H9 (cell line): ENCODE measurements at regions not wholly inside any gene's neighbourhood (a gene's known extent, or its start where the extent isn't known, plus 50 kb on each side); places are given as distances from the start of the nearest gene placed in this dataset.

Experiments
- DNase-seq: peaks from one replicate; pipeline ENCODE4 v3.0.0-alpha.2; 2017
- H2AFZ ChIP-seq: one replicate; pipeline ENCODE4 v1.6.1; 2013; ENCODE audit warnings: mild to moderate bottlenecking, low read length, control low read depth, moderate library complexity
- H2AK5ac ChIP-seq: 2 replicates; pipeline ENCODE4 v1.6.1; 2013; ENCODE audit warnings: low read length, control low read depth, mixed read lengths; ENCODE audit not compliant: insufficient read length
- H2BK120ac ChIP-seq: one replicate; pipeline ENCODE4 v1.6.1; 2013; ENCODE audit warnings: low read depth, mild to moderate bottlenecking, low read length, control low read depth, inconsistent platforms; ENCODE audit not compliant: poor library complexity, severe bottlenecking
- H2BK12ac ChIP-seq: 2 replicates; pipeline ENCODE4 v1.6.1; 2013; ENCODE audit warnings: low read length, control low read depth, mixed read lengths, low read depth; ENCODE audit not compliant: insufficient read length
- H2BK15ac ChIP-seq: 2 replicates; pipeline ENCODE4 v1.6.1; 2013; ENCODE audit warnings: low read depth, low read length, control low read depth
- H2BK20ac ChIP-seq: one replicate; pipeline ENCODE4 v1.6.1; 2013; ENCODE audit warnings: low read depth, mild to moderate bottlenecking, low read length, control low read depth, inconsistent platforms; ENCODE audit not compliant: poor library complexity, severe bottlenecking
- H2BK5ac ChIP-seq: 2 replicates; pipeline ENCODE4 v1.6.1; 2013; ENCODE audit warnings: low read length, control low read depth, mixed read lengths; ENCODE audit not compliant: insufficient read length
- H3K14ac ChIP-seq: 2 replicates; pipeline ENCODE4 v1.6.1; 2013; ENCODE audit warnings: low read length, control low read depth; ENCODE audit not compliant: insufficient read depth
- H3K18ac ChIP-seq: 2 replicates; pipeline ENCODE4 v1.6.1; 2013; ENCODE audit warnings: low read depth, mild to moderate bottlenecking, mixed read lengths, low read length, control low read depth; ENCODE audit not compliant: insufficient read length
- H3K23ac ChIP-seq: 2 replicates; pipeline ENCODE4 v1.6.1; 2013; ENCODE audit warnings: low read length, control low read depth, mixed read lengths, low read depth; ENCODE audit not compliant: insufficient read length
- H3K23me2 ChIP-seq: 2 replicates; pipeline ENCODE4 v1.6.1; 2013; ENCODE audit warnings: low read depth, mild to moderate bottlenecking, mixed read lengths, low read length, control low read depth; ENCODE audit not compliant: insufficient read length, poor library complexity, severe bottlenecking
- H3K27ac ChIP-seq: 2 replicates; pipeline ENCODE4 v1.5.1; 2013; ENCODE audit warnings: low read length, control low read depth, mixed read lengths, low read depth; ENCODE audit not compliant: insufficient read length
- H3K27me3 ChIP-seq: 2 replicates; pipeline ENCODE4 v1.6.1; 2013; ENCODE audit warnings: low read length, control low read depth, inconsistent platforms; ENCODE audit not compliant: insufficient read depth
- H3K4ac ChIP-seq: 2 replicates; pipeline ENCODE4 v1.6.1; 2013; ENCODE audit warnings: low read depth, mild to moderate bottlenecking, control low read depth, inconsistent platforms, low read length, moderate library complexity
- H3K4me1 ChIP-seq: 2 replicates; pipeline ENCODE4 v1.6.1; 2013; ENCODE audit warnings: low read length, control low read depth, inconsistent platforms; ENCODE audit not compliant: insufficient read depth
- H3K4me2 ChIP-seq: 2 replicates; pipeline ENCODE4 v1.6.1; 2013; ENCODE audit warnings: low read length, control low read depth, mixed read lengths; ENCODE audit not compliant: insufficient read length, insufficient read depth
- H3K56ac ChIP-seq: 2 replicates; pipeline ENCODE4 v1.6.1; 2013; ENCODE audit warnings: low read depth, mild to moderate bottlenecking, mixed read lengths, low read length, control low read depth; ENCODE audit not compliant: insufficient read length
- H3K79me1 ChIP-seq: 2 replicates; pipeline ENCODE4 v1.6.1; 2013; ENCODE audit warnings: low read depth, mild to moderate bottlenecking, moderate library complexity, low read length, control low read depth, inconsistent platforms; ENCODE audit not compliant: insufficient read depth, poor library complexity, severe bottlenecking
- H3K79me2 ChIP-seq: 2 replicates; pipeline ENCODE4 v1.6.1; 2013; ENCODE audit warnings: low read length, control low read depth, inconsistent platforms; ENCODE audit not compliant: insufficient read depth
- H3K9ac ChIP-seq: 2 replicates; pipeline ENCODE4 v1.6.1; 2013; ENCODE audit warnings: low read length, control low read depth, mixed read lengths; ENCODE audit not compliant: insufficient read length; ENCODE audit errors: extremely low read depth
- H3K9me3 ChIP-seq: one replicate; pipeline ENCODE4 v1.6.1; 2013; ENCODE audit warnings: low read depth, low read length, inconsistent platforms; ENCODE audit not compliant: control insufficient read depth
- H3T11ph ChIP-seq: one replicate; pipeline ENCODE4 v1.6.1; 2013; ENCODE audit warnings: mild to moderate bottlenecking, low read length, control low read depth, inconsistent platforms
- H4K20me1 ChIP-seq: one replicate; pipeline ENCODE4 v1.6.1; 2013; ENCODE audit not compliant: control insufficient read depth, insufficient read length, insufficient read depth
- H4K5ac ChIP-seq: 2 replicates; pipeline ENCODE4 v1.6.1; 2013; ENCODE audit warnings: low read depth, mild to moderate bottlenecking, mixed read lengths, low read length, control low read depth; ENCODE audit not compliant: insufficient read length
- H4K8ac ChIP-seq: replicated peaks from 2 replicates; pipeline ENCODE4 v1.6.1; 2013; ENCODE audit warnings: low read length, control low read depth, mixed read lengths, low read depth; ENCODE audit not compliant: insufficient read length
- H4K91ac ChIP-seq: 2 replicates; pipeline ENCODE4 v1.6.1; 2013; ENCODE audit warnings: low read depth, mild to moderate bottlenecking, moderate library complexity, mixed read lengths, low read length, control low read depth; ENCODE audit not compliant: insufficient read length
- H3K27ac Mint-ChIP-seq, 3 experiments: 2 replicates in 2 of 3; 3 replicates in 1 of 3; pipeline ENCODE4 v1.8.0; 2020 to 2021; ENCODE audit warnings: mixed read lengths in 3 of 3, mild to moderate bottlenecking in 1 of 3, moderate library complexity in 1 of 3
- H3K27me3 Mint-ChIP-seq: 2 replicates; pipeline ENCODE4 v1.8.0; 2021; ENCODE audit warnings: low read depth, mild to moderate bottlenecking, moderate library complexity, mixed read lengths
- H3K36me3 Mint-ChIP-seq, 3 experiments: 2 replicates in 2 of 3; 3 replicates in 1 of 3; pipeline ENCODE4 v1.8.0; 2020 to 2021; ENCODE audit warnings: low read depth in 3 of 3, mixed read lengths in 3 of 3; ENCODE audit not compliant: insufficient read depth in 1 of 3
- H3K4me1 Mint-ChIP-seq, 2 experiments: 2 replicates each; pipeline ENCODE4 v1.8.0; 2020; ENCODE audit warnings: mixed read lengths in 2 of 2
- H3K4me3 Mint-ChIP-seq, 2 experiments: 2 replicates in 1 of 2; 3 replicates in 1 of 2; pipeline ENCODE4 v1.8.0; 2020 to 2021; ENCODE audit warnings: mild to moderate bottlenecking in 2 of 2, mixed read lengths in 2 of 2, moderate library complexity in 1 of 2
- H3K9me3 Mint-ChIP-seq, 2 experiments: 2 replicates in 1 of 2; 3 replicates in 1 of 2; pipeline ENCODE4 v1.8.0; 2020; ENCODE audit warnings: mild to moderate bottlenecking in 2 of 2, mixed read lengths in 2 of 2, moderate library complexity in 1 of 2
- CTCF ChIP-seq: fragments of 200-600 bp; sonication (generic); conservative IDR thresholded peaks from 3 replicates; pipeline ENCODE4 v1.8.0; 2021; ENCODE audit warnings: antibody characterized with exemption, mild to moderate bottlenecking

GRCh38 chr14:36078080-36078479, 98.4 kb downstream of the PTCSC3 start:
- H3K23ac ChIP-seq, result no peak overlapping the region
- no peaks in the 10 kb centered on the region for H4K20me1 ChIP-seq
- no peak overlapping the region for H3K4ac ChIP-seq
- no peak overlapping the region for H4K5ac ChIP-seq
- H3K14ac ChIP-seq, result no peak overlapping the region
- H4K91ac ChIP-seq, result no peak overlapping the region
- no peaks in the 10 kb centered on the region for H3K27me3 ChIP-seq
- no peak overlapping the region for H2AFZ ChIP-seq
- H3K4me2 ChIP-seq, result no peak overlapping the region
- no peaks in the 10 kb centered on the region for H3K79me1 ChIP-seq
- no peak overlapping the region for H3K9ac ChIP-seq
- no peaks in the 10 kb centered on the region for H3K9me3 Mint-ChIP-seq
- H3K4me1 ChIP-seq, result no peaks in the 10 kb centered on the region; the same call in 1 of the 2 replicates
- no peak overlapping the region for H2AK5ac ChIP-seq
- no peak overlapping the region for H3K18ac ChIP-seq
- H3K9me3 ChIP-seq, result no peaks in the 10 kb centered on the region
- no peaks in the 10 kb centered on the region for H3K79me2 ChIP-seq
- H2BK20ac ChIP-seq, result no peak overlapping the region
- no peak overlapping the region for H2BK120ac ChIP-seq
- no peak for TF ChIP-seq CTCF
- no peaks in the 10 kb centered on the region for H3K36me3 Mint-ChIP-seq
- H3K4me1 Mint-ChIP-seq, result no peaks in the 10 kb centered on the region
- no peak overlapping the region for H3K56ac ChIP-seq
- H3K27ac Mint-ChIP-seq, result no peak overlapping the region
- no peak overlapping the region for H2BK5ac ChIP-seq
- H3T11ph ChIP-seq, result no peak overlapping the region
- no peak overlapping the region for H3K27ac ChIP-seq
- peaks cover 15% of the 10 kb centered on the region; the same call in 1 of the 2 replicates for H3K27me3 Mint-ChIP-seq
- no peak overlapping the region for H2BK15ac ChIP-seq
- H4K8ac ChIP-seq, result no peak overlapping the region
- H3K23me2 ChIP-seq, result no peaks in the 10 kb centered on the region
- no peak overlapping the region for H3K4me3 Mint-ChIP-seq
- no peak overlapping the region for H2BK12ac ChIP-seq
- DNase-seq, result no peak
